Trophoblast cell (in vitro differentiated cells and primary cell): ENCODE measurements at regions not wholly inside any gene's neighbourhood (a gene's known extent, or its start where the extent isn't known, plus 50 kb on each side); places are given as distances from the start of the nearest gene placed in this dataset.
A peak's percentile ranks its signal among the peaks of the same experiment; 100 is the strongest.
"Not testable (repeated sequence)": the region's sequence is repeated elsewhere in the genome, so short reads cannot be mapped to it uniquely, and the experiment has no call there.

Source experiments
- DNase-seq, 2 donors: peaks; one replicate each; pipeline ENCODE4 v3.0.0-alpha.2; 2016
- H2AFZ ChIP-seq: 2 replicates; pipeline ENCODE4 v1.6.1; 2013; ENCODE audit warnings: low read length, moderate library complexity, mild to moderate bottlenecking; ENCODE audit not compliant: insufficient read depth, poor library complexity
- H2AK5ac ChIP-seq: 2 replicates; pipeline ENCODE4 v1.6.1; 2013; ENCODE audit warnings: mild to moderate bottlenecking, low read length
- H2BK120ac ChIP-seq: 2 replicates; pipeline ENCODE4 v1.6.1; 2013; ENCODE audit warnings: low read length, mild to moderate bottlenecking, moderate library complexity; ENCODE audit not compliant: insufficient read depth, poor library complexity
- H2BK12ac ChIP-seq: 2 replicates; pipeline ENCODE4 v1.6.1; 2013; ENCODE audit warnings: mild to moderate bottlenecking, low read length, moderate library complexity
- H2BK5ac ChIP-seq: 2 replicates; pipeline ENCODE4 v1.6.1; 2013; ENCODE audit warnings: low read length, low read depth, moderate library complexity, mild to moderate bottlenecking; ENCODE audit not compliant: poor library complexity
- H3K14ac ChIP-seq: 2 replicates; pipeline ENCODE4 v1.6.1; 2013; ENCODE audit warnings: mild to moderate bottlenecking, low read length
- H3K18ac ChIP-seq: 2 replicates; pipeline ENCODE4 v1.6.1; 2013; ENCODE audit warnings: mild to moderate bottlenecking, low read length
- H3K23ac ChIP-seq: 2 replicates; pipeline ENCODE4 v1.6.1; 2013; ENCODE audit warnings: low read length
- H3K27ac ChIP-seq: 2 replicates; pipeline ENCODE4 v1.5.1; 2013; ENCODE audit warnings: low read depth, mild to moderate bottlenecking, inconsistent platforms, low read length, moderate library complexity
- H3K27me3 ChIP-seq: 2 replicates; pipeline ENCODE4 v1.6.1; 2013; ENCODE audit warnings: inconsistent platforms, mild to moderate bottlenecking, low read length, moderate library complexity; ENCODE audit not compliant: insufficient read depth
- H3K36me3 ChIP-seq, 2 experiments: 1 replicate in 1 of 2; 2 replicates in 1 of 2; pipeline ENCODE4 v1.6.1; 2013; ENCODE audit warnings: low read length in 2 of 2, mild to moderate bottlenecking in 2 of 2, moderate library complexity in 1 of 2; ENCODE audit not compliant: insufficient read depth in 2 of 2, control insufficient read depth in 1 of 2
- H3K4ac ChIP-seq: 2 replicates; pipeline ENCODE4 v1.6.1; 2013; ENCODE audit warnings: low read depth, mild to moderate bottlenecking, low read length, moderate library complexity
- H3K4me1 ChIP-seq, 2 experiments: 1 replicate in 1 of 2; 2 replicates in 1 of 2; pipeline ENCODE4 v1.6.1; 2013; ENCODE audit warnings: low read length in 2 of 2, mild to moderate bottlenecking in 2 of 2, moderate library complexity in 1 of 2; ENCODE audit not compliant: insufficient read depth in 2 of 2, control insufficient read depth in 1 of 2
- H3K4me2 ChIP-seq: 2 replicates; pipeline ENCODE4 v1.6.1; 2013; ENCODE audit warnings: inconsistent platforms, mild to moderate bottlenecking, low read length, moderate library complexity
- H3K4me3 ChIP-seq: 2 replicates; pipeline ENCODE4 v1.5.1; 2013; ENCODE audit warnings: mild to moderate bottlenecking, low read depth, low read length, inconsistent platforms
- H3K79me1 ChIP-seq: one replicate; pipeline ENCODE4 v1.6.1; 2013; ENCODE audit warnings: low read length
- H3K79me2 ChIP-seq: 2 replicates; pipeline ENCODE4 v1.6.1; 2013; ENCODE audit warnings: low read length, mild to moderate bottlenecking; ENCODE audit not compliant: control insufficient read depth, insufficient read depth, poor library complexity
- H3K9ac ChIP-seq: 2 replicates; pipeline ENCODE4 v1.6.1; 2013; ENCODE audit warnings: mild to moderate bottlenecking, low read length
- H3K9me3 ChIP-seq: 2 replicates; pipeline ENCODE4 v1.6.1; 2013; ENCODE audit warnings: low read depth, mild to moderate bottlenecking, control low read depth, inconsistent platforms, low read length; ENCODE audit not compliant: insufficient read depth
- H4K12ac ChIP-seq: 2 replicates; pipeline ENCODE4 v1.6.1; 2013; ENCODE audit warnings: low read depth, mild to moderate bottlenecking, low read length, moderate library complexity
- H4K8ac ChIP-seq: 2 replicates; pipeline ENCODE4 v1.6.1; 2013; ENCODE audit warnings: low read depth, mild to moderate bottlenecking, low read length, moderate library complexity
- H4K91ac ChIP-seq: one replicate; pipeline ENCODE4 v1.6.1; 2013; ENCODE audit warnings: low read depth, mild to moderate bottlenecking, low read length, moderate library complexity
- WGBS: extraction: QIAGEN DNeasy Blood & Tissue Kit; methylation state at CpG from one replicate; pipeline ENCODE4 v1.1.7; 2013; ENCODE audit warnings: missing lambda C conversion rate; ENCODE audit not compliant: insufficient read length, insufficient coverage; ENCODE audit errors: extremely low coverage; 5-methylcytosine and 5-hydroxymethylcytosine counted together

DNA sequence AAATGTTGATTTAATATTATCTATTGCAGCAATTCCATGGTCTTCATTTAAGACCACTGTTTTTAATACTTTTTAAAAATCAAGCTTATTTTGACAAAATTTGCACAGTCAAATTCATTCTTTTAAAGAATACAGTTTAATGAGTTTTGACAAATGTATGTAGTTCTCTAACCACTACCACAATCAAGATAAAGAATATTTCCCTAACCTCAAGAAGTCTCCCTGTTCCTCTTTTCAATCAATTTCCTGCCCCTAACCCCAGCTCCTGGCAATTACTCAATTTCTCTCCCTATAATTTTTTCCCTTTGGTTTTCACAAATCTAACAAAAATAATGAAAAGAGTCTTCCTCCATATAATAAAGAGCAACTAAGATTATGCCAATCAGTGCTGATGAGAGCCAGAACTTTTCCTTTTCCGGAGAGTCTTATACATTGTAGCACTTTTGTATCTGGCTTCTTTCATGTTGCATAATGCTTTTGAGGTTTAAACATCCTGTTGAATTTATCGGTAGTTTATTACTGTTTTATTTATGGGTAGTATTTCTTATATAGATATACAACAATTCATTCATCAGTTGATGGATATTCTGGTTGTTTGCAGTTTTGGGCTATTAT is 231.7 kb downstream of the AASDHPPT start:
- Histone ChIP-seq H3K9me3 (no peaks in the 10 kb centered on the region), H3K9ac (no peak overlapping the region), H3K4me3 (no peak overlapping the region), H2BK5ac (no peak overlapping the region), H3K27ac (no peak overlapping the region), H4K8ac (no peak overlapping the region), H3K4me1 (peaks cover 4 to 8% of the 10 kb centered on the region in 2 experiments), H2BK120ac (no peak overlapping the region), H3K4me2 (no peak overlapping the region), H4K12ac (no peak overlapping the region), H3K27me3 (no peaks in the 10 kb centered on the region), H2AFZ (no peak overlapping the region), H2BK12ac (no peak overlapping the region), H4K91ac (no peak overlapping the region), H3K79me1 (peaks cover 3% of the 10 kb centered on the region), H3K79me2 (no peaks in the 10 kb centered on the region), H2AK5ac (no peak overlapping the region), H3K14ac (no peak overlapping the region), H3K36me3 (no peaks in the 10 kb centered on the region), H3K18ac (no peak overlapping the region), H3K23ac (no peak overlapping the region), H3K4ac (no peak overlapping the region)
- no CpG with 5 or more reads among the region's 2 CpGs for WGBS
- DNase-seq = no peak

DNA sequence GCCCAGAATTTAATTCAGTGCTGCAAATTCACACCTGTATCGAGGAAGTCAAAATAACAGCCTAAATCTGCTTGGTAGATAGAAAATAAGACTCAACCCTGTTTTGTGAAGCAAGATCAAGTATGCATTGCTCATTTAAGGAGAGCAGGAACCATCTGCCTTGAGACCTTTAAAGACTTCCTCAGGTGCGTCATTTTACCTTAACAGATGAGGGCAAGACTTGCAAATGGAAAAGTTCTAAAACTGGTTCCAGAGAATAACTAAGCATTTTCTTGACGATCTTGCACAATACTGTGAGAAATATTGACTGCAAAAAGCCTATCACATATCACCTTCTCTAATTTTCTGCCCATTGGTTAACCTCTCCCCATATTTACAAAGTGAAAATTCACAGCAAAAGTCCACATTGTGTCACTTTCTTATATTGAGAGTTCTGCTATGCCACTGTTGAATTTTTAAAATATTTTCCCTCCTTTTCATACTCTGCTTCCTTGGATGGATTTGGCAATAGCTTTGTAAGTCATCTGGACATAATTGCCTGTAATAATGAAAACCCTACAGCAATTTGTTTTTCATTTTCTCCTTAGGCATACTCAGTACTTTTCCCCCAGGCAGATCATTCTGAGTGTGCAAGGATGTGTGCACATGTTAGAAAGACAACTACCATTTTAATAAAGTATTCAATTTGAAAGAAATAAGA is 234.2 kb downstream of the AASDHPPT start:
- Histone ChIP-seq H3K79me2 (no peaks in the 10 kb centered on the region), H3K9me3 (no peaks in the 10 kb centered on the region), H3K14ac (no peak overlapping the region), H2AFZ (no peak overlapping the region), H3K18ac (no peak overlapping the region), H3K4ac (no peak overlapping the region), H4K91ac (no peak overlapping the region), H3K4me1 (no peaks in the 10 kb centered on the region), H3K23ac (no peak overlapping the region), H3K4me3 (no peak overlapping the region), H2BK12ac (no peak overlapping the region), H2BK5ac (no peak overlapping the region), H3K27me3 (no peaks in the 10 kb centered on the region), H4K12ac (no peak overlapping the region), H3K79me1 (no peaks in the 10 kb centered on the region), H3K9ac (no peak overlapping the region), H3K27ac (no peak overlapping the region), H3K4me2 (no peak overlapping the region), H2AK5ac (no peak overlapping the region), H2BK120ac (no peak overlapping the region), H3K36me3 (no peaks in the 10 kb centered on the region), H4K8ac (no peak overlapping the region)
- no CpG with 5 or more reads among the region's 3 CpGs for WGBS
- peak; percentile 53 to 86 for DNase-seq

DNA sequence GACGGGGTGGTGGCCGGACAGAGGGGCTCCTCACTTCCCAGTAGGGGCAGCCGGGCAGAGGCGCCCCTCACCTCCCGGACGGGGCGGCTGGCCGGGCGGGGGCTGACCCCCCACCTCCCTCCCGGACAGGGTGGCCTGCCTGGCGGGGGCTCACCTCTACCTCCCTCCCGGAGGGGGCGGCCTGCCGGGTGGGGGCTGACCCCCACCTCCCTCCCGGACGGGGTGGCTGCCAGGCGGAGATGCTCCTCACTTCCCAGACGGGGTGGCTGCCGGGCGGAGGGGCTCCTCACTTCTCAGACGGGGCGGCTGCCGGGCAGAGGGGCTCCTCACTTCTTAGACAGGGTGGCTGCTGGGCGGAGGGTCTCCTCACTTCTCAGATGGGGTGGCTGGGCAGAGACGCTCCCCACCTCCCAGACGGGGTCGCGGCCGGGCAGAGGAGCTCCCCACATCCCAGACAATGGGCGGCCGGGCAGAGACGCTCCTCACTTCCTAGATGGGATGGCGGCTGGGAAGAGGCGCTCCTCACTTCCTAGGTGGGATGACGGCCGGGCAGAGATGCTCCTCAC is 239.8 kb downstream of the AASDHPPT start:
- not testable (repeated sequence) for H2AK5ac ChIP-seq, H4K91ac ChIP-seq, H3K4me3 ChIP-seq, H3K23ac ChIP-seq, H4K12ac ChIP-seq, H3K4me2 ChIP-seq, H3K4me1 ChIP-seq, H3K79me1 ChIP-seq, H3K27ac ChIP-seq, H2BK120ac ChIP-seq, H3K4ac ChIP-seq, DNase-seq, H3K14ac ChIP-seq, H3K79me2 ChIP-seq, H2AFZ ChIP-seq, H3K18ac ChIP-seq, H3K9ac ChIP-seq, H3K36me3 ChIP-seq, H4K8ac ChIP-seq, H2BK12ac ChIP-seq, H3K9me3 ChIP-seq, H2BK5ac ChIP-seq, H3K27me3 ChIP-seq
- no CpG with 5 or more reads among the region's 36 CpGs for WGBS

DNA sequence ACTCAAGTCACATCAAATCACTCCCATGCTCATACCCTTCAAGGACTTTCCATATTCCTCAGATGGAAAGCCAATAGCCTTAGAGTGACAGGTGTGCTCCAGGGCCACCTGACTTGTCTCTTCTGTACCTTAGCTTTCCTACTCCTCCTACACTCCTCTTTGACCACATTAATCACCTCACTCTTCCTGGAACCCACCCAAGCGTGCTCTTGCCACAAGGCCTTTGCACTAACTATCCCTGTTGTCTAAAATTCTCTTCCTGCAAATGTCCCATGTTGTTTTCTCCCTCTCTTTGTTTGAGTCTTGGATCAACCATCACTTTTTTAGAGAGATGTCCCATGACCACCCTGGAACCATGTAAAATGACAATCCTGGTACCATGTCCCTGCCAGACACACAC is 244.1 kb downstream of the AASDHPPT start:
- no peak overlapping the region for H2AFZ ChIP-seq
- peaks cover 6% of the 10 kb centered on the region for H3K9me3 ChIP-seq
- no peak overlapping the region for H3K4me3 ChIP-seq
- H2AK5ac ChIP-seq = no peak overlapping the region
- no peak overlapping the region for H3K4ac ChIP-seq
- no peak overlapping the region for H4K12ac ChIP-seq
- no peak overlapping the region for H2BK120ac ChIP-seq
- no peaks in the 10 kb centered on the region for H3K79me2 ChIP-seq
- H3K79me1 ChIP-seq = no peaks in the 10 kb centered on the region
- H3K23ac ChIP-seq = no peak overlapping the region
- peaks cover 0 to 2% of the 10 kb centered on the region in 2 experiments for H3K4me1 ChIP-seq
- DNase-seq = no peak
- H3K27ac ChIP-seq = no peak overlapping the region
- no CpG with 5 or more reads among the region's 1 CpG for WGBS
- no peaks in the 10 kb centered on the region for H3K27me3 ChIP-seq
- no peak overlapping the region for H4K8ac ChIP-seq
- no peak overlapping the region for H3K4me2 ChIP-seq
- no peak overlapping the region for H2BK5ac ChIP-seq
- H3K14ac ChIP-seq = no peak overlapping the region
- no peak overlapping the region for H2BK12ac ChIP-seq
- peaks cover 0 to 1% of the 10 kb centered on the region in 2 experiments for H3K36me3 ChIP-seq
- H3K9ac ChIP-seq = no peak overlapping the region
- no peak overlapping the region for H3K18ac ChIP-seq
- no peak overlapping the region for H4K91ac ChIP-seq
